GM23338 (cell line): ENCODE measurements at regions not wholly inside any gene's neighbourhood (a gene's known extent, or its start where the extent isn't known, plus 50 kb on each side); places are given as distances from the start of the nearest gene placed in this dataset.

ENCODE experiments used
- ATAC-seq: fragments of 200-7000 bp; cut with Tn5 transposase; 3 replicates; pipeline ENCODE4 v1.9.1; 2020
- DNase-seq: peaks from one replicate; pipeline ENCODE4 v3.0.0-alpha.2; 2015; ENCODE audit warnings: low spot score
- H2AFZ ChIP-seq: fragments of 200-600 bp; sonication (generic); 2 replicates; pipeline ENCODE4 v1.8.0; 2016; ENCODE audit warnings: antibody characterized with exemption, mild to moderate bottlenecking, moderate library complexity
- H3F3A ChIP-seq: fragments of 200-600 bp; sonication (generic); replicated peaks from 2 replicates; pipeline ENCODE4 v1.8.0; 2017; ENCODE audit warnings: antibody characterized with exemption, mixed run types, low read depth
- H3K27ac ChIP-seq: fragments of 200-600 bp; sonication (generic); 2 replicates; pipeline ENCODE4 v1.6.1; 2016; ENCODE audit warnings: low read depth
- H3K27me3 ChIP-seq: fragments of 200-600 bp; sonication (generic); 2 replicates; pipeline ENCODE4 v1.8.0; 2016; ENCODE audit warnings: mild to moderate bottlenecking, mixed run types, moderate library complexity; ENCODE audit not compliant: insufficient read depth
- H3K36me3 ChIP-seq: fragments of 200-600 bp; sonication (generic); 2 replicates; pipeline ENCODE4 v1.8.0; 2016; ENCODE audit warnings: mild to moderate bottlenecking; ENCODE audit not compliant: insufficient read depth
- H3K4me1 ChIP-seq: fragments of 200-600 bp; sonication (generic); 2 replicates; pipeline ENCODE4 v1.8.0; 2016; ENCODE audit warnings: mild to moderate bottlenecking, moderate library complexity; ENCODE audit not compliant: insufficient read depth
- H3K4me2 ChIP-seq: fragments of 200-600 bp; sonication (generic); 2 replicates; pipeline ENCODE4 v1.7.1; 2017; ENCODE audit warnings: mixed run types
- H3K4me3 ChIP-seq: fragments of 200-600 bp; sonication (generic); 2 replicates; pipeline ENCODE4 v1.6.1; 2016; ENCODE audit warnings: mixed run types
- H3K79me2 ChIP-seq: fragments of 200-600 bp; sonication (generic); replicated peaks from 2 replicates; pipeline ENCODE4 v1.8.0; 2017; ENCODE audit warnings: mild to moderate bottlenecking; ENCODE audit not compliant: insufficient read depth
- H3K9me2 ChIP-seq: fragments of 200-600 bp; sonication (generic); 2 replicates; pipeline ENCODE4 v1.8.0; 2017; ENCODE audit not compliant: insufficient read depth
- H4K20me1 ChIP-seq: fragments of 200-600 bp; sonication (generic); replicated peaks from 2 replicates; pipeline ENCODE4 v1.8.0; 2017; ENCODE audit warnings: mild to moderate bottlenecking; ENCODE audit not compliant: insufficient read depth
- H3K27ac Mint-ChIP-seq: 2 replicates; pipeline ENCODE4 v1.8.0; 2020; ENCODE audit warnings: inconsistent platforms, mild to moderate bottlenecking, moderate library complexity, mixed read lengths
- H3K27me3 Mint-ChIP-seq: 3 replicates; pipeline ENCODE4 v1.8.0; 2022; ENCODE audit warnings: low read depth, mild to moderate bottlenecking, moderate library complexity, mixed read lengths, inconsistent platforms; ENCODE audit not compliant: insufficient read depth, poor library complexity
- H3K36me3 Mint-ChIP-seq: 3 replicates; pipeline ENCODE4 v1.8.0; 2021; ENCODE audit warnings: low read depth, mild to moderate bottlenecking, inconsistent platforms, moderate library complexity, mixed read lengths
- H3K4me1 Mint-ChIP-seq: 3 replicates; pipeline ENCODE4 v1.8.0; 2020; ENCODE audit warnings: mild to moderate bottlenecking, inconsistent platforms, mixed read lengths
- H3K4me3 Mint-ChIP-seq: 3 replicates; pipeline ENCODE4 v1.8.0; 2021; ENCODE audit warnings: moderate library complexity, mild to moderate bottlenecking, inconsistent platforms, mixed read lengths
- H3K9me3 Mint-ChIP-seq: 3 replicates; pipeline ENCODE4 v1.8.0; 2020; ENCODE audit warnings: moderate library complexity, mild to moderate bottlenecking, inconsistent platforms, mixed read lengths
- CREB1 ChIP-seq: fragments of 250-450 bp; sonication (Bioruptor Pico); IDR thresholded peaks from 2 replicates; pipeline ENCODE4 v1.5.0; 2020; ENCODE audit warnings: low read depth, mild to moderate bottlenecking, moderate library complexity
- CTCF ChIP-seq, 2 experiments: fragments of 200-600 bp in 1 of 2; sonication (generic) in 1 of 2; conservative IDR thresholded peaks; 2 replicates each; pipeline versions ENCODE4 v1.5.1 to v1.6.1; 2016 to 2017; ENCODE audit warnings: antibody characterized with exemption in 2 of 2, low read depth in 2 of 2, mild to moderate bottlenecking in 2 of 2, moderate library complexity in 1 of 2
- EZH2 ChIP-seq: fragments of 200-600 bp; sonication (generic); IDR thresholded peaks from one replicate; pipeline ENCODE4 v1.8.0; 2017; ENCODE audit warnings: antibody characterized with exemption, mild to moderate bottlenecking, low read depth; ENCODE audit not compliant: unreplicated experiment
- JUNB ChIP-seq: IDR thresholded peaks from one replicate; pipeline ENCODE4 v1.6.1; 2016; ENCODE audit warnings: antibody characterized with exemption; ENCODE audit not compliant: unreplicated experiment
- POLR2AphosphoS5 ChIP-seq: IDR thresholded peaks from 2 replicates; pipeline ENCODE4 v1.6.1; 2016; ENCODE audit warnings: antibody characterized with exemption, low read depth
- REST ChIP-seq: IDR thresholded peaks from one replicate; pipeline ENCODE4 v1.6.1; 2018; ENCODE audit warnings: antibody characterized with exemption; ENCODE audit not compliant: unreplicated experiment
- ZNF331 ChIP-seq: fragments of 250-450 bp; sonication (Bioruptor Pico); IDR thresholded peaks from 2 replicates; pipeline ENCODE4 v1.5.0; 2020; ENCODE audit warnings: low read depth, mild to moderate bottlenecking, moderate library complexity
- ZNF462 ChIP-seq: fragments of 250-450 bp; sonication (Bioruptor Pico); IDR thresholded peaks from 2 replicates; pipeline ENCODE4 v1.5.0; 2020; ENCODE audit warnings: mild to moderate bottlenecking, moderate library complexity
- TF ChIP-seq, protein P1 (sequence below): IDR thresholded peaks from 2 replicates; pipeline ENCODE4 v1.6.1; 2016; ENCODE audit warnings: antibody characterized with exemption

GRCh38 chr2:21822505-21822904, 698.7 kb downstream of the TDRD15 start (continued):
- TF ChIP-seq CTCF (conservative IDR thresholded peaks at IDR 0.05; ENCODE audit: low read depth in 2 of 2) (no peak), JUNB (no peak)
- TF ChIP-seq, protein P1, sequence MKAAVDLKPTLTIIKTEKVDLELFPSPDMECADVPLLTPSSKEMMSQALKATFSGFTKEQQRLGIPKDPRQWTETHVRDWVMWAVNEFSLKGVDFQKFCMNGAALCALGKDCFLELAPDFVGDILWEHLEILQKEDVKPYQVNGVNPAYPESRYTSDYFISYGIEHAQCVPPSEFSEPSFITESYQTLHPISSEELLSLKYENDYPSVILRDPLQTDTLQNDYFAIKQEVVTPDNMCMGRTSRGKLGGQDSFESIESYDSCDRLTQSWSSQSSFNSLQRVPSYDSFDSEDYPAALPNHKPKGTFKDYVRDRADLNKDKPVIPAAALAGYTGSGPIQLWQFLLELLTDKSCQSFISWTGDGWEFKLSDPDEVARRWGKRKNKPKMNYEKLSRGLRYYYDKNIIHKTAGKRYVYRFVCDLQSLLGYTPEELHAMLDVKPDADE: no peak

DNA sequence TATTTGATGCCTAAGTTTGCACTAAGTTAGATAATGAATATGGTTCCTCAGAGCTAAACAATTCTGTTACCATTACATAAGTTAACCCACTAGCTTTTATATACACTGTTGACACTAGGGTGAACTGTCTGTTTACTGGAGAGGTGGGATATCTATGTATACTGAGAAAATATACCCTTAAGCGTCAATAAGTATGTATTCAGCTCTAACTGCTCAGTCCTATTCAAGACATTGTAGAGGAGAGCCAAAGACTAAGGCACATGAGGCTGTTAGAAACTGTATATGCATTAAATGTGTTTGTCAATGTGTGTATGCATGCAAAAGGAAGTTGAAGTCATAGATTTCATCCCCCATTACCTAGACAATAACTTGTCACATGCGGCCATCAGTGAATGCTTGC, 710.0 kb downstream of the TDRD15 start:
- Histone ChIP-seq H3K27me3 (no peaks in the 10 kb centered on the region), H4K20me1 (no peaks in the 10 kb centered on the region), H3F3A (no peaks in the 10 kb centered on the region), H3K27ac (no peak overlapping the region), H3K79me2 (no peaks in the 10 kb centered on the region), H3K4me3 (no peak overlapping the region), H2AFZ (no peak overlapping the region), H3K36me3 (no peaks in the 10 kb centered on the region), H3K4me1 (no peaks in the 10 kb centered on the region), H3K4me2 (no peak overlapping the region), H3K9me2 (no peaks in the 10 kb centered on the region)
- ATAC-seq (no peak), DNase-seq (no peak)
- Mint-ChIP-seq H3K9me3 (no peaks in the 10 kb centered on the region), H3K36me3 (no peaks in the 10 kb centered on the region), H3K27ac (no peak overlapping the region), H3K4me3 (no peak overlapping the region), H3K27me3 (peaks cover 9% of the 10 kb centered on the region), H3K4me1 (peaks cover 11% of the 10 kb centered on the region)
- TF ChIP-seq POLR2AphosphoS5 (no peak), EZH2 (no peak), REST (no peak), ZNF462 (CRISPR knock-in tag) (no peak), CTCF (conservative IDR thresholded peaks at IDR 0.05; ENCODE audit: low read depth in 2 of 2) (no peak), ZNF331 (CRISPR knock-in tag) (no peak), CREB1 (CRISPR knock-in tag) (no peak)
